CD14-positive monocyte (primary cell): ENCODE measurements at regions not wholly inside any gene's neighbourhood (a gene's known extent, or its start where the extent isn't known, plus 50 kb on each side); places are given as distances from the start of the nearest gene placed in this dataset.

Source experiments
- DNase-seq, 3 donors: peaks; one replicate each; pipeline ENCODE4 v3.0.0-alpha.2; 2011 to 2022
- H2AFZ ChIP-seq: 2 replicates; pipeline ENCODE4 v1.6.0; 2012; ENCODE audit warnings: mild to moderate bottlenecking, low read depth, low read length, inconsistent platforms; ENCODE audit not compliant: insufficient read depth, poor library complexity, severe bottlenecking
- H3K27ac ChIP-seq, 2 donors: 1 replicate in 1 of 2; 2 replicates in 1 of 2; pipeline ENCODE4 v1.5.1; 2012 to 2013; ENCODE audit warnings: low read length in 2 of 2, control low read depth in 1 of 2, inconsistent platforms in 1 of 2, low read depth in 1 of 2, mild to moderate bottlenecking in 1 of 2
- H3K27me3 ChIP-seq, 2 donors: one replicate each; pipeline versions ENCODE4 v1.6.0 to v1.6.1; 2011 to 2013; ENCODE audit warnings: low read length in 2 of 2; ENCODE audit not compliant: control insufficient read depth in 2 of 2, insufficient read depth in 2 of 2
- H3K36me3 ChIP-seq, 2 donors: replicated peaks in 1 of 2; 1 replicate in 1 of 2; 2 replicates in 1 of 2; pipeline versions ENCODE4 v1.5.1 to v1.6.1; 2012 to 2013; ENCODE audit warnings: low read length in 2 of 2, control low read depth in 1 of 2, inconsistent platforms in 1 of 2, mild to moderate bottlenecking in 1 of 2; ENCODE audit not compliant: insufficient read depth in 2 of 2, control insufficient read depth in 1 of 2
- H3K4me1 ChIP-seq, 2 donors: 1 replicate in 1 of 2; 2 replicates in 1 of 2; pipeline versions ENCODE4 v1.5.1 to v1.6.1; 2012 to 2013; ENCODE audit warnings: low read length in 2 of 2, control low read depth in 1 of 2, inconsistent platforms in 1 of 2, mild to moderate bottlenecking in 1 of 2, moderate library complexity in 1 of 2; ENCODE audit not compliant: insufficient read depth in 2 of 2, control insufficient read depth in 1 of 2
- H3K4me2 ChIP-seq: replicated peaks from 2 replicates; pipeline ENCODE3; 2012; ENCODE audit warnings: low read length, moderate library complexity, mild to moderate bottlenecking; ENCODE audit not compliant: poor library complexity, severe bottlenecking; ENCODE audit errors: extremely low read depth
- H3K4me3 ChIP-seq, 3 experiments: fragments of 200-600 bp in 1 of 3; sonication (generic) in 1 of 3; replicated peaks in 1 of 3; 1 replicate in 2 of 3; 2 replicates in 1 of 3; pipeline ENCODE4 v1.5.1; 2011 to 2013; ENCODE audit warnings: low read length in 3 of 3, mild to moderate bottlenecking in 3 of 3, control low read depth in 2 of 3, low read depth in 2 of 3, inconsistent platforms in 1 of 3, moderate library complexity in 1 of 3
- H3K79me2 ChIP-seq: 2 replicates; pipeline ENCODE4 v1.6.0; 2012; ENCODE audit warnings: mild to moderate bottlenecking, control low read depth, inconsistent platforms, low read length, moderate library complexity; ENCODE audit not compliant: insufficient read depth
- H3K9ac ChIP-seq: 2 replicates; pipeline ENCODE4 v1.6.0; 2017; ENCODE audit warnings: low read length, mild to moderate bottlenecking; ENCODE audit not compliant: insufficient read depth, poor library complexity, severe bottlenecking
- H3K9me3 ChIP-seq, 2 donors: replicated peaks in 1 of 2; 1 replicate in 1 of 2; 2 replicates in 1 of 2; pipeline versions ENCODE4 v1.5.1 to v1.6.1; 2012 to 2013; ENCODE audit warnings: low read length in 2 of 2, control low read depth in 1 of 2; ENCODE audit not compliant: control insufficient read depth in 1 of 2, insufficient read depth in 1 of 2
- H4K20me1 ChIP-seq: 2 replicates; pipeline ENCODE4 v1.6.0; 2012; ENCODE audit warnings: mild to moderate bottlenecking, low read length, control low read depth, moderate library complexity; ENCODE audit not compliant: insufficient read depth
- H3K27ac Mint-ChIP-seq, 7 donors: one replicate each; pipeline ENCODE4 v1.8.0; 2020; ENCODE audit warnings: mild to moderate bottlenecking in 7 of 7, mixed read lengths in 7 of 7, moderate library complexity in 6 of 7, inconsistent platforms in 2 of 7
- H3K27me3 Mint-ChIP-seq, 3 donors: one replicate each; pipeline ENCODE4 v1.8.0; 2021 to 2022; ENCODE audit warnings: low read depth in 3 of 3, mild to moderate bottlenecking in 3 of 3, mixed read lengths in 3 of 3, moderate library complexity in 3 of 3, inconsistent platforms in 1 of 3
- H3K36me3 Mint-ChIP-seq, 2 donors: one replicate each; pipeline ENCODE4 v1.8.0; 2020; ENCODE audit warnings: mixed read lengths in 2 of 2, inconsistent platforms in 1 of 2, mild to moderate bottlenecking in 1 of 2
- H3K4me1 Mint-ChIP-seq: one replicate; pipeline ENCODE4 v1.8.0; 2020; ENCODE audit warnings: mild to moderate bottlenecking, mixed read lengths
- H3K4me3 Mint-ChIP-seq, 2 donors: one replicate each; pipeline ENCODE4 v1.8.0; 2020; ENCODE audit warnings: mild to moderate bottlenecking in 2 of 2, mixed read lengths in 2 of 2, moderate library complexity in 1 of 2
- H3K9me3 Mint-ChIP-seq, 7 donors: one replicate each; pipeline ENCODE4 v1.8.0; 2020 to 2022; ENCODE audit warnings: mixed read lengths in 7 of 7, mild to moderate bottlenecking in 6 of 7, moderate library complexity in 6 of 7, inconsistent platforms in 2 of 7
- WGBS: methylation state at CpG from one replicate; pipeline ENCODE4 v1.1.5; 2013; ENCODE audit warnings: missing lambda C conversion rate; ENCODE audit not compliant: insufficient coverage; 5-methylcytosine and 5-hydroxymethylcytosine counted together
- intact Hi-C, 2 donors: fragments of 100-400 bp; cut with micrococcal nuclease; formaldehyde crosslinking; loops; one replicate each; pipeline versions ENCODE4 v1.15.0 to v1.15.1; 2023
- TF ChIP-seq, protein P1 (sequence below): fragments of 200-600 bp; IDR thresholded peaks from one replicate; pipeline ENCODE4 v1.8.0; 2022; ENCODE audit warnings: antibody characterized with exemption, mild to moderate bottlenecking

DNA sequence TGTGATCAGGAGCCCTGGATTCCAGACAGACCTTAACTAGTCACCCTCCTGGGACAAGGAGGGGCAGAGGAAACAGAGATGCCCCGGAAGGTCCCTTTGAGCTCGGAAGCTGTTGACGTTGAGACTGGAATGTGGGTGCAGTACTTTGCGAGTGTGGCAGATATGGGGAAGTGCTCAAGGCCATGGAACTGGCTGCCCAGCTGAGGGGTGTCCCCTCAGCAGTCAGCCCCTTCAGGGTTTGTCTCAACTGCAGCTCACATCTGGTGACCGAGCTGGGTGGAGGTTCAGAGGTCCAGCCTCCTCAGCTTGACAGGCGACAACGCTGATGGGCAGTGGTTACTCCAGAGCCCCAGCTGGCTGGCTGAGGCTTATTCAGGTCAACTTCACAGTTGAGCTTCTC lies 150.3 kb upstream of the SNX19 start:
- intact Hi-C loops: no loop called here
- H3K9me3 ChIP-seq: no peaks in the 10 kb centered on the region
- H3K4me3 Mint-ChIP-seq: no peak overlapping the region
- no peaks in the 10 kb centered on the region for H4K20me1 ChIP-seq
- no peaks in the 10 kb centered on the region for H3K4me1 Mint-ChIP-seq
- TF ChIP-seq, protein P1, sequence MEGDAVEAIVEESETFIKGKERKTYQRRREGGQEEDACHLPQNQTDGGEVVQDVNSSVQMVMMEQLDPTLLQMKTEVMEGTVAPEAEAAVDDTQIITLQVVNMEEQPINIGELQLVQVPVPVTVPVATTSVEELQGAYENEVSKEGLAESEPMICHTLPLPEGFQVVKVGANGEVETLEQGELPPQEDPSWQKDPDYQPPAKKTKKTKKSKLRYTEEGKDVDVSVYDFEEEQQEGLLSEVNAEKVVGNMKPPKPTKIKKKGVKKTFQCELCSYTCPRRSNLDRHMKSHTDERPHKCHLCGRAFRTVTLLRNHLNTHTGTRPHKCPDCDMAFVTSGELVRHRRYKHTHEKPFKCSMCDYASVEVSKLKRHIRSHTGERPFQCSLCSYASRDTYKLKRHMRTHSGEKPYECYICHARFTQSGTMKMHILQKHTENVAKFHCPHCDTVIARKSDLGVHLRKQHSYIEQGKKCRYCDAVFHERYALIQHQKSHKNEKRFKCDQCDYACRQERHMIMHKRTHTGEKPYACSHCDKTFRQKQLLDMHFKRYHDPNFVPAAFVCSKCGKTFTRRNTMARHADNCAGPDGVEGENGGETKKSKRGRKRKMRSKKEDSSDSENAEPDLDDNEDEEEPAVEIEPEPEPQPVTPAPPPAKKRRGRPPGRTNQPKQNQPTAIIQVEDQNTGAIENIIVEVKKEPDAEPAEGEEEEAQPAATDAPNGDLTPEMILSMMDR: no peak
- 73% methylated on average over 7 of the region's 7 CpGs for WGBS
- no peaks in the 10 kb centered on the region for H3K36me3 ChIP-seq
- H3K9ac ChIP-seq: no peak overlapping the region
- no peak overlapping the region for H2AFZ ChIP-seq
- H3K79me2 ChIP-seq: no peaks in the 10 kb centered on the region
- H3K36me3 Mint-ChIP-seq: no peaks in the 10 kb centered on the region
- no peak overlapping the region for H3K4me3 ChIP-seq
- peaks cover 0 to 10% (median 3%) of the 10 kb centered on the region in 3 donors for H3K27me3 Mint-ChIP-seq
- no peaks in the 10 kb centered on the region for H3K4me1 ChIP-seq
- no peak overlapping the region for H3K27ac Mint-ChIP-seq
- H3K27me3 ChIP-seq: no peaks in the 10 kb centered on the region
- H3K4me2 ChIP-seq: no peak overlapping the region
- H3K9me3 Mint-ChIP-seq: no peaks in the 10 kb centered on the region
- H3K27ac ChIP-seq: no peak overlapping the region
- no peak for DNase-seq

DNA sequence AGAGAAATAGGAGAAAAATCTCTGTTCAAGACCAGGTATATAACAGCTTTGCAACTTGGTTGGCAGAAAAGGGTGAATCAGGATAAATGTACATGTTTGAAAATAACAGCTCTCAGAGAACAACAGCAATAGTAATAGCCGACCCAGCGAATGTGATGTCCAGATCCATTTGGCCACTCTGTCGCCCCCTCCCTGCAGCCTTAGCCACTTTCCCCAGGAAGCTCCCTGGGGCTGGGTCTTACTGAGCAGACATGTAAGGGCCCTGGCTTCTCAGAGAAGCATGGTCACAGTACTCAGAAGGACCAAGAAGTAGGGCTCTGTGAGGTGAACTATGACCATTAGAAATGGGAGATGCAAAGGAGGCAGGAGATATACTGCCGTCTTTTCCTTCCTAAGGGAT lies 154.1 kb upstream of the SNX19 start:
- no peaks in the 10 kb centered on the region for H3K36me3 ChIP-seq
- TF ChIP-seq, protein P1: no peak
- no peak overlapping the region for H3K27ac ChIP-seq
- H3K27me3 Mint-ChIP-seq: peaks cover 0 to 6% (median under 1%) of the 10 kb centered on the region in 3 donors
- no peak overlapping the region for H3K4me3 ChIP-seq
- no peaks in the 10 kb centered on the region for H3K9me3 ChIP-seq
- no peaks in the 10 kb centered on the region for H3K9me3 Mint-ChIP-seq
- H3K4me2 ChIP-seq: no peak overlapping the region
- no peak for DNase-seq
- H4K20me1 ChIP-seq: no peaks in the 10 kb centered on the region
- no peak overlapping the region for H3K27ac Mint-ChIP-seq
- no peak overlapping the region for H3K4me3 Mint-ChIP-seq
- H3K79me2 ChIP-seq: no peaks in the 10 kb centered on the region
- no peaks in the 10 kb centered on the region for H3K4me1 Mint-ChIP-seq
- H3K36me3 Mint-ChIP-seq: no peaks in the 10 kb centered on the region
- 87% methylated on average over 3 of the region's 4 CpGs for WGBS
- H3K9ac ChIP-seq: no peak overlapping the region
- H3K27me3 ChIP-seq: no peaks in the 10 kb centered on the region
- intact Hi-C loops: no loop called here
- H3K4me1 ChIP-seq: no peaks in the 10 kb centered on the region
- no peak overlapping the region for H2AFZ ChIP-seq
